Natural killer cell treated with Interleukin-12 subunit alpha and Interleukin-12 subunit beta and Interleukin-15 and Interleukin-18, amount 100 ng/mL, for 72 hours (primary cell): ENCODE measurements at regions not wholly inside any gene's neighbourhood (a gene's known extent, or its start where the extent isn't known, plus 50 kb on each side); places are given as distances from the start of the nearest gene placed in this dataset.

ENCODE experiments used
- ATAC-seq, 2 donors: fragments of 150-1000 bp; cut with Tn5 transposase in 1 of 2; sonication (Bioruptor Pico), chemical (Tn5 transposase) in 1 of 2; 2 replicates each; pipeline ENCODE4 v1.10.0; 2021
- DNase-seq: peaks from one replicate; pipeline ENCODE4 v3.0.0; 2022; ENCODE audit warnings: low spot score
- H3K27ac Mint-ChIP-seq, 2 donors: 1 replicate in 1 of 2; 2 replicates in 1 of 2; pipeline ENCODE4 v1.8.0; 2022; ENCODE audit warnings: mixed read lengths in 2 of 2, mild to moderate bottlenecking in 1 of 2, moderate library complexity in 1 of 2
- H3K27me3 Mint-ChIP-seq, 2 donors: 1 replicate in 1 of 2; 2 replicates in 1 of 2; pipeline ENCODE4 v1.8.0; 2022; ENCODE audit warnings: mixed read lengths in 2 of 2
- H3K36me3 Mint-ChIP-seq: one replicate; pipeline ENCODE4 v1.8.0; 2022; ENCODE audit warnings: mixed read lengths
- H3K4me1 Mint-ChIP-seq, 2 donors: 1 replicate in 1 of 2; 2 replicates in 1 of 2; pipeline ENCODE4 v1.8.0; 2022; ENCODE audit warnings: low read depth in 2 of 2, mixed read lengths in 2 of 2, mild to moderate bottlenecking in 1 of 2
- H3K4me3 Mint-ChIP-seq: one replicate; pipeline ENCODE4 v1.8.0; 2022; ENCODE audit warnings: mixed read lengths
- H3K9me3 Mint-ChIP-seq: 2 replicates; pipeline ENCODE4 v1.8.0; 2022; ENCODE audit warnings: mixed read lengths

- no peak overlapping the region for H3K27ac Mint-ChIP-seq
- H3K4me1 Mint-ChIP-seq = no peaks in the 10 kb centered on the region
- ATAC-seq = no peak
- no peaks in the 10 kb centered on the region for H3K9me3 Mint-ChIP-seq
- DNase-seq = peak; percentile 22
- no peak overlapping the region for H3K4me3 Mint-ChIP-seq
- H3K27me3 Mint-ChIP-seq = peaks cover 31 to 56% of the 10 kb centered on the region in 2 donors
- no peaks in the 10 kb centered on the region for H3K36me3 Mint-ChIP-seq
These were observed 236.5 kb upstream of the ZMIZ1 start for GRCh38 chr10:78832281-78832680.

DNA sequence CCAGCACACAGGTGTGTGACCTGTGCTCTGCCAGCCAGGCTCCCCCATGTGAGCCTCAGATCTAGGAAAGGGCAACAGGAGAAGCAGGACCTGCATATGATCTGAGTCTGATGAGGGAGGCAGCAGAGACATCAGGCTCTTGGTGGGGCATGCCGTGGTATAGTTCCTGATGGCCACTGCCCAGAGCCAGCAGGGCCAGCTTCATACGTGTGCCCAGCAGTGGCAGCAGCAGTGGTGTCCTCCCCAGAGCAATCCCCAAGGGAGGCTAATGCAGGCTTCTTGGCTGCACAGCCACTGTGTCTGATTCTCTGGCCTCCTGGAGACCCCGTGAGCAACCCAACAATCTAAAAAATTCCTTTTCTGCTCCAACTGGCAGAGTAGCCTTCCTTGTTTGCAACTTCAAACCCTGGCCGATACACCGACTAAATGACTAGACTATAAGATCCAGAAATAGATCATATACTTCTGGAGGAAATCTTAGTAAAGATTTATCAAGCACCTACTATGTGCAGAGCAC is 230.6 kb upstream of the ZMIZ1 start:
- no peaks in the 10 kb centered on the region for H3K36me3 Mint-ChIP-seq
- no peaks in the 10 kb centered on the region for H3K4me1 Mint-ChIP-seq
- peaks cover 3% of the 10 kb centered on the region for H3K9me3 Mint-ChIP-seq
- no peak for ATAC-seq
- H3K27me3 Mint-ChIP-seq = peaks cover 38 to 56% of the 10 kb centered on the region in 2 donors
- H3K4me3 Mint-ChIP-seq = no peak overlapping the region
- DNase-seq = peak; percentile 37
- H3K27ac Mint-ChIP-seq = no peak overlapping the region

DNA sequence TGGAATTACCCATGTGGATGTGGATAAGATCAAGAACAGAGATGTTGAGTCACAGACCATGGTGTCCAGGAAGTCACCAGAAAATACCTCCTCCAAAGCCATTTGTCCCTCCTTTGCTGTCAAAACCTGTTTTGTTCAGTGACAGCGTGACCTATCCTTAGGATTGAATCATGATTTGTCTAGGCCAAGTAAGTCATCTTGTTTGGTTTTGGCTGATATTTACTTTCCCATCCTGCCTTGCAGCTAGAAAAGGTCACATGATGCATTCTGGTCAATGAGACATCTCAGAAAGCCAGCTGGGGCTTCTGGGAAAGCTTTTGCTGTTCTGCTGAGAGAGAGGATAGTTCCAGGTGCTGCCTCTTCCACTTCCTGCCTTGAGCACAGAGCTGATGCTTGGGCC is 225.3 kb upstream of the ZMIZ1 start:
- Mint-ChIP-seq H3K27ac (no peak overlapping the region), H3K4me3 (no peak overlapping the region), H3K9me3 (peaks cover 3% of the 10 kb centered on the region), H3K27me3 (peaks cover 17 to 27% of the 10 kb centered on the region in 2 donors), H3K36me3 (no peaks in the 10 kb centered on the region), H3K4me1 (no peaks in the 10 kb centered on the region)
- DNase-seq = peak; percentile 3
- no peak for ATAC-seq

- no peak overlapping the region for H3K4me3 Mint-ChIP-seq
- peaks cover 17 to 22% of the 10 kb centered on the region in 2 donors for H3K27me3 Mint-ChIP-seq
- ATAC-seq (no peak), DNase-seq (peak; percentile 41)
- no peaks in the 10 kb centered on the region for H3K36me3 Mint-ChIP-seq
- H3K9me3 Mint-ChIP-seq = peaks cover 3% of the 10 kb centered on the region
- no peaks in the 10 kb centered on the region for H3K4me1 Mint-ChIP-seq
- H3K27ac Mint-ChIP-seq = no peak overlapping the region
These were observed 223.7 kb upstream of the ZMIZ1 start for GRCh38 chr10:78844960-78845607.

- no peaks in the 10 kb centered on the region for H3K36me3 Mint-ChIP-seq
- ATAC-seq (no peak), DNase-seq (peak; percentile 54)
- H3K4me1 Mint-ChIP-seq = no peaks in the 10 kb centered on the region
- H3K27me3 Mint-ChIP-seq = peaks cover 12 to 15% of the 10 kb centered on the region in 2 donors
- H3K4me3 Mint-ChIP-seq = no peak overlapping the region
- H3K27ac Mint-ChIP-seq = no peak overlapping the region
- peaks cover 3% of the 10 kb centered on the region for H3K9me3 Mint-ChIP-seq
These were observed 222.7 kb upstream of the ZMIZ1 start for GRCh38 chr10:78846071-78846470.

- ATAC-seq = no peak
- no peaks in the 10 kb centered on the region for H3K36me3 Mint-ChIP-seq
- H3K4me3 Mint-ChIP-seq = no peak overlapping the region
- peaks cover 3% of the 10 kb centered on the region for H3K9me3 Mint-ChIP-seq
- H3K4me1 Mint-ChIP-seq = no peaks in the 10 kb centered on the region
- H3K27ac Mint-ChIP-seq = no peak overlapping the region
- peak; percentile 42 for DNase-seq
- peaks cover 5 to 8% of the 10 kb centered on the region in 2 donors for H3K27me3 Mint-ChIP-seq
These were observed 222.0 kb upstream of the ZMIZ1 start for GRCh38 chr10:78846760-78847159.

- DNase-seq = peak; percentile 50
- ATAC-seq = no peak
- peaks cover 3% of the 10 kb centered on the region for H3K9me3 Mint-ChIP-seq
- H3K4me1 Mint-ChIP-seq = no peaks in the 10 kb centered on the region
- H3K4me3 Mint-ChIP-seq = no peak overlapping the region
- H3K36me3 Mint-ChIP-seq = no peaks in the 10 kb centered on the region
- no peak overlapping the region for H3K27ac Mint-ChIP-seq
- peaks cover 3 to 5% of the 10 kb centered on the region in 2 donors for H3K27me3 Mint-ChIP-seq
These were observed 221.3 kb upstream of the ZMIZ1 start for GRCh38 chr10:78847485-78847884.

- Mint-ChIP-seq H3K27ac (no peak overlapping the region), H3K4me3 (no peak overlapping the region), H3K4me1 (no peaks in the 10 kb centered on the region), H3K36me3 (no peaks in the 10 kb centered on the region), H3K27me3 (no peaks in the 10 kb centered on the region), H3K9me3 (no peaks in the 10 kb centered on the region)
- DNase-seq (no peak), ATAC-seq (no peak)
These were observed 219.7 kb upstream of the ZMIZ1 start for GRCh38 chr10:78849115-78849514.

- H3K4me3 Mint-ChIP-seq = no peak overlapping the region
- H3K4me1 Mint-ChIP-seq = no peaks in the 10 kb centered on the region
- H3K27ac Mint-ChIP-seq = no peak overlapping the region
- ATAC-seq (no peak), DNase-seq (peak; percentile 23)
- H3K36me3 Mint-ChIP-seq = no peaks in the 10 kb centered on the region
- H3K27me3 Mint-ChIP-seq = no peaks in the 10 kb centered on the region
- no peaks in the 10 kb centered on the region for H3K9me3 Mint-ChIP-seq
These were observed 219.0 kb upstream of the ZMIZ1 start for GRCh38 chr10:78849731-78850130.

GRCh38 chr10:78850644-78851435 is 217.9 kb upstream of the ZMIZ1 start:
- DNase-seq (peak; percentile 10), ATAC-seq (no peak)
- Mint-ChIP-seq H3K36me3 (no peaks in the 10 kb centered on the region), H3K27me3 (no peaks in the 10 kb centered on the region), H3K4me3 (no peak overlapping the region), H3K27ac (no peak overlapping the region), H3K9me3 (no peaks in the 10 kb centered on the region), H3K4me1 (no peaks in the 10 kb centered on the region)

DNA sequence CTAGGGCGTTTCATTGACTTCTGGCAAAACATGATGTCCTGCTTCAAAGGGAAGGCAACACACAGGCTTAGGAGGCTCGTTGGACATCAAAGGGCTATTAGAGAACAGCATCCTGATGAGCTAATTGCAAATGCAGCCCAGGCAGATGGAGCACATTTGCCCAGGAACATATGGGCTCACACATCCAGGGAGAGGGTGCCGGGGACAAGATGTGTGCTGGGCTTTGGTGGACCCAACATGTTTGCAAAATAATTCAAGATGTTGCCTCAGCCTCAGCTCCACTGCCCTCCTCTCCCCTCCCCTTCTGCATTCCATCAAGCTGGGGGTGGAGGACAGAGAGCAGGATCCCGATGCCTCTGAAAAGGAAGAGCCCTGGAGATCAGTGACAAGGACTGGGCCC is 217.1 kb upstream of the ZMIZ1 start:
- Mint-ChIP-seq H3K27me3 (no peaks in the 10 kb centered on the region), H3K4me3 (no peak overlapping the region), H3K4me1 (no peaks in the 10 kb centered on the region), H3K9me3 (no peaks in the 10 kb centered on the region), H3K27ac (no peak overlapping the region), H3K36me3 (no peaks in the 10 kb centered on the region)
- ATAC-seq (no peak), DNase-seq (no peak)

- peak; percentile 37 for DNase-seq
- Mint-ChIP-seq H3K36me3 (no peaks in the 10 kb centered on the region), H3K27ac (no peak overlapping the region), H3K4me3 (no peak overlapping the region), H3K27me3 (no peaks in the 10 kb centered on the region), H3K4me1 (no peaks in the 10 kb centered on the region), H3K9me3 (no peaks in the 10 kb centered on the region)
- no peak for ATAC-seq
These were observed 216.1 kb upstream of the ZMIZ1 start for GRCh38 chr10:78852466-78853240.

GRCh38 chr10:78853864-78854263 is 214.9 kb upstream of the ZMIZ1 start:
- Mint-ChIP-seq H3K27me3 (peaks cover 0 to 9% of the 10 kb centered on the region in 2 donors), H3K36me3 (no peaks in the 10 kb centered on the region), H3K9me3 (no peaks in the 10 kb centered on the region), H3K27ac (no peak overlapping the region), H3K4me1 (no peaks in the 10 kb centered on the region), H3K4me3 (no peak overlapping the region)
- ATAC-seq (no peak), DNase-seq (no peak)

DNA sequence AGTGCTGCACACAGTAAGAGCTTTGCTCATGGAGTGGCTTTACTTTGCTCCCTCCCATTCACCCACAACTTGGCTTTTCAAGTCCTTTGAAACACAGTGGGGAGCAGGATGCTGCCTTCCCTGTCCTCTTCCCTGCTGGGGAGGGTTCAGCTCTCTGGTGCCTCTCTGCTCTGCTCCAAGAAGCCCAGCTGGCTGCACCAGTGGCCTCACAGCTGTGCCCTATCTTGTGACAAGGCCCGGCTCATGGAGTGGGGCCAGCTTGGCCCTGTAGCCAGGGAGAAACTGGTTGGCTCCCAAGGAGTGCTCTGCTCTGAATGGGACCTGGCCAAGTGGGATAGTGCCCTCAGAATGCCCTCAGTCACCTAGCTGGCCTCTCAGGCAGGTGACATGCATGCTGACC is 212.3 kb upstream of the ZMIZ1 start:
- Mint-ChIP-seq H3K27me3 (peaks cover 0 to 17% of the 10 kb centered on the region in 2 donors), H3K9me3 (no peaks in the 10 kb centered on the region), H3K36me3 (no peaks in the 10 kb centered on the region), H3K4me1 (no peaks in the 10 kb centered on the region), H3K27ac (no peak overlapping the region), H3K4me3 (no peak overlapping the region)
- DNase-seq (no peak), ATAC-seq (peak in 1 of 2 donors; percentile 9)
